ENCODE measurements at regions not wholly inside any gene's neighbourhood (a gene's known extent, or its start where the extent isn't known, plus 50 kb on each side); places are given as distances from the start of the nearest gene placed in this dataset.

GRCh38 chr4:142955501-142955900 is 109.4 kb upstream of the INPP4B start:
- DNase-seq (ENCODE audit: low spot score) (no peak), FAIRE-seq (no peak), ATAC-seq (no peak)
- Histone ChIP-seq H3K4me1 (ENCODE audit: insufficient read depth, low read length) (no peaks in the 10 kb centered on the region), H3K9ac (ENCODE audit: insufficient read depth, low read depth, low read length) (no peak overlapping the region), H3K79me2 (ENCODE audit: insufficient read depth, low read length) (no peaks in the 10 kb centered on the region), H3K9me3 (ENCODE audit: low read length) (no peaks in the 10 kb centered on the region), H3K27ac (ENCODE audit: extremely low read length, insufficient read depth, low read length) (no peak overlapping the region), H4K20me1 (ENCODE audit: insufficient read depth, low read length) (no peaks in the 10 kb centered on the region), H3K4me3 (replicated peaks in 1 of 3; ENCODE audit: insufficient read depth in 1 of 3, low read depth in 2 of 3, low read length in 3 of 3) (no peak overlapping the region), H3K4me2 (ENCODE audit: low read depth, low read length) (no peak overlapping the region), H2AFZ (ENCODE audit: low read length) (no peak overlapping the region), H3K36me3 (replicated peaks in 1 of 2; ENCODE audit: control insufficient read depth in 1 of 2, insufficient read depth in 2 of 2, low read length in 2 of 2) (no peaks in the 10 kb centered on the region), H3K27me3 (ENCODE audit: control insufficient read depth in 1 of 2, insufficient read depth in 2 of 2, low read length in 2 of 2) (no peaks in the 10 kb centered on the region)
- intact Hi-C loops (cut with micrococcal nuclease; ENCODE audit: unreplicated experiment) (no loop called here), in situ Hi-C loops (cut with HindIII; ENCODE audit: extremely low pct_ligation_motif_present, low pct_unique_long_range_greater_than_20kb) (no loop called here)
- 13% methylated on average over 2 of the region's 2 CpGs for WGBS (ENCODE audit: low lambda C conversion rate)
- ChIA-PET CTCF (ENCODE audit: low intra/inter-chr PET ratio, low total read pairs) (no interaction called here), POLR2A (no interaction called here)
- no peak for TF ChIP-seq CENPX (CRISPR knock-in tag; IDR thresholded peaks at IDR 0.05)
- TF ChIP-seq HMG20B (CRISPR knock-in tag; conservative IDR thresholded peaks at IDR 0.05) = no peak
- TF ChIP-seq, protein P1, sequence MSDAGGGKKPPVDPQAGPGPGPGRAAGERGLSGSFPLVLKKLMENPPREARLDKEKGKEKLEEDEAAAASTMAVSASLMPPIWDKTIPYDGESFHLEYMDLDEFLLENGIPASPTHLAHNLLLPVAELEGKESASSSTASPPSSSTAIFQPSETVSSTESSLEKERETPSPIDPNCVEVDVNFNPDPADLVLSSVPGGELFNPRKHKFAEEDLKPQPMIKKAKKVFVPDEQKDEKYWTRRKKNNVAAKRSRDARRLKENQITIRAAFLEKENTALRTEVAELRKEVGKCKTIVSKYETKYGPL (CRISPR knock-in tag; IDR thresholded peaks at IDR 0.05) = no peak
- no peak for TF ChIP-seq ZNF136 (CRISPR knock-in tag; IDR thresholded peaks at IDR 0.05; ENCODE audit: low read depth)
- no peak for TF ChIP-seq HHEX (CRISPR knock-in tag; IDR thresholded peaks at IDR 0.05)
- TF ChIP-seq RBM39 (IDR thresholded peaks at IDR 0.05; ENCODE audit: low read depth, low read length, poor library complexity, severe bottlenecking) = no peak
- no peak for TF ChIP-seq HNRNPL (IDR thresholded peaks at IDR 0.05; ENCODE audit: low read depth, low read length)
- TF ChIP-seq ZNF672 (CRISPR knock-in tag; IDR thresholded peaks at IDR 0.05) = no peak
- no peak for TF ChIP-seq FOXP1 (IDR thresholded peaks at IDR 0.05)
- TF ChIP-seq FOXP1 (CRISPR knock-in tag; IDR thresholded peaks at IDR 0.05) = no peak
- no TSS peak for BruUV-seq (replicated peaks)

DNA sequence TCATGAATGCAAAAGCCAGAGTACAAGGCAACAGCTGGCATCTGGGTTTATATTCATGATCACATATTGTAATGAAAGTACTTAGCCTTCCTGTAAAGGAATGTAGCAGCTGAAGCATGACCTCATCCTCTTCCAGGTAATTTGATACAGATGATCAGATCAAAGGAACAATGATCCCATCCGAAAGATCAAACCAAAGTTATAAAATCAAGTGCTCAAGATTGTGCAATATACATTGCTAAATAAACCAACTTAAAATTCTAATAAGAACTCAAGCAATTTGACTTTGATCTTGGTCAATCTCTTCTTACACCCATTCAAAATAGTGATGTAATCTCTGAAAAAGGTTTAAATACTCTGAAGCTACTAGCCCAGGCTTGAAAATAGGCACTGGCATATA is 113.1 kb upstream of the INPP4B start:
- 6% methylated on average over 1 of the region's 1 CpG for WGBS (ENCODE audit: low lambda C conversion rate)
- in situ Hi-C loops (cut with HindIII; ENCODE audit: extremely low pct_ligation_motif_present, low pct_unique_long_range_greater_than_20kb) = no loop called here
- no peak for FAIRE-seq

More for the DNA sequence above, 113.1 kb upstream of the INPP4B start:
- H3K79me2 ChIP-seq (ENCODE audit: insufficient read depth, low read length) = no peaks in the 10 kb centered on the region
- H3K4me3 ChIP-seq (replicated peaks in 1 of 3; ENCODE audit: insufficient read depth in 1 of 3, low read depth in 2 of 3, low read length in 3 of 3) = no peak overlapping the region
- no peak overlapping the region for H2AFZ ChIP-seq (ENCODE audit: low read length)
- H3K27me3 ChIP-seq (ENCODE audit: control insufficient read depth in 1 of 2, insufficient read depth in 2 of 2, low read length in 2 of 2) = no peaks in the 10 kb centered on the region
- TF ChIP-seq ARHGAP35 (CRISPR knock-in tag; IDR thresholded peaks at IDR 0.05; ENCODE audit: borderline replicate concordance) (no peak), ATF7 (IDR thresholded peaks at IDR 0.05) (peak; percentile 51), ATF7 (CRISPR knock-in tag; IDR thresholded peaks at IDR 0.05) (no peak), CEBPB (IDR thresholded peaks at IDR 0.05; ENCODE audit: borderline replicate concordance, low read depth, low read length) (0 out of 2 replicates have a peak, but pooled peaks have one; percentile 49)
- TF ChIP-seq, protein P2, sequence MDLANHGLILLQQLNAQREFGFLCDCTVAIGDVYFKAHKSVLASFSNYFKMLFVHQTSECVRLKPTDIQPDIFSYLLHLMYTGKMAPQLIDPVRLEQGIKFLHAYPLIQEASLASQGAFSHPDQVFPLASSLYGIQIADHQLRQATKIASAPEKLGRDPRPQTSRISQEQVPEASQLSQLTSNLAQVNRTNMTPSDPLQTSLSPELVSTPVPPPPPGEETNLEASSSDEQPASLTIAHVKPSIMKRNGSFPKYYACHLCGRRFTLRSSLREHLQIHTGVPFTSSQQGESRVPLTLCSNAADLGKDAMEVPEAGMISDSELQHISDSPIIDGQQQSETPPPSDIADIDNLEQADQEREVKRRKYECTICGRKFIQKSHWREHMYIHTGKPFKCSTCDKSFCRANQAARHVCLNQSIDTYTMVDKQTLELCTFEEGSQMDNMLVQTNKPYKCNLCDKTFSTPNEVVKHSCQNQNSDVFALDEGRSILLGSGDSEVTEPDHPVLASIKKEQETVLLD (CRISPR knock-in tag; IDR thresholded peaks at IDR 0.05; ENCODE audit: low read depth) = no peak
- no peaks in the 10 kb centered on the region for H3K36me3 ChIP-seq (replicated peaks in 1 of 2; ENCODE audit: control insufficient read depth in 1 of 2, insufficient read depth in 2 of 2, low read length in 2 of 2)
- no peaks in the 10 kb centered on the region for H4K20me1 ChIP-seq (ENCODE audit: insufficient read depth, low read length)
- ChIA-PET CTCF (ENCODE audit: low intra/inter-chr PET ratio, low total read pairs) (no interaction called here), POLR2A (no interaction called here)
- H3K4me1 ChIP-seq (ENCODE audit: insufficient read depth, low read length) = no peaks in the 10 kb centered on the region
- H3K9me3 ChIP-seq (ENCODE audit: low read length) = no peaks in the 10 kb centered on the region
- BruUV-seq (replicated peaks) = no TSS peak
- no peak for ATAC-seq
- no peak overlapping the region for H3K9ac ChIP-seq (ENCODE audit: insufficient read depth, low read depth, low read length)
- H3K4me2 ChIP-seq (ENCODE audit: low read depth, low read length) = no peak overlapping the region
- H3K27ac ChIP-seq (ENCODE audit: extremely low read length, insufficient read depth, low read length) = no peak overlapping the region
- no peak for DNase-seq (ENCODE audit: low spot score)
- intact Hi-C loops (cut with micrococcal nuclease; ENCODE audit: unreplicated experiment) = no loop called here
